Caco-2 (cell line): ENCODE measurements at regions not wholly inside any gene's neighbourhood (a gene's known extent, or its start where the extent isn't known, plus 50 kb on each side); places are given as distances from the start of the nearest gene placed in this dataset.
A peak's percentile ranks its signal among the peaks of the same experiment; 100 is the strongest.

Source experiments
- BruUV-seq: library from RNA; stranded (reverse); fragments of 400-500 nt; replicated peaks from 2 replicates; lab custom pipeline; 2021; lab: Mats Ljungman, UMichigan
- CTCF ChIA-PET: fragments of 300-600 bp; sonication (Branson Sonifier 250); formaldehyde crosslinking; loops from one replicate; lab custom pipeline; 2022; ENCODE audit warnings: antibody characterized with exemption; lab: Charles Lee
- POLR2A ChIA-PET: fragments of 300-600 bp; sonication (Branson Sonifier 250); formaldehyde crosslinking; loops from one replicate; lab custom pipeline; 2022; ENCODE audit warnings: antibody characterized with exemption; lab: Charles Lee
- DNase-seq, 2 experiments: peaks; one replicate each; pipeline versions ENCODE4 v3.0.0 to v3.0.0-alpha.2; 2020 to 2022
- H3K27me3 ChIP-seq: replicated peaks from 2 replicates; pipeline ENCODE4 v1.6.0; 2011; ENCODE audit warnings: low read length; ENCODE audit not compliant: control insufficient read depth, insufficient read depth
- H3K36me3 ChIP-seq: 2 replicates; pipeline ENCODE4 v1.5.1; 2011; ENCODE audit warnings: low read length; ENCODE audit not compliant: control insufficient read depth, insufficient read depth
- H3K4me1 ChIP-seq: fragments of 250-450 bp; sonication (Bioruptor Pico); 2 replicates; pipeline ENCODE4 v1.5.1; 2020; ENCODE audit warnings: mild to moderate bottlenecking
- H3K4me3 ChIP-seq: 2 replicates; pipeline ENCODE4 v1.5.1; 2011; ENCODE audit warnings: low read depth, mild to moderate bottlenecking, control low read depth, low read length
- H3K9me3 ChIP-seq: fragments of 250-450 bp; sonication (Bioruptor Pico); 2 replicates; pipeline ENCODE4 v1.5.1; 2020; ENCODE audit warnings: mild to moderate bottlenecking, moderate library complexity
- H3K27ac Mint-ChIP-seq: one replicate; pipeline ENCODE4 v1.8.0; 2022; ENCODE audit warnings: mixed read lengths; ENCODE audit not compliant: unreplicated experiment
- H3K27me3 Mint-ChIP-seq: one replicate; pipeline ENCODE4 v1.8.0; 2022; ENCODE audit warnings: mixed read lengths; ENCODE audit not compliant: insufficient read depth, unreplicated experiment
- H3K36me3 Mint-ChIP-seq: one replicate; pipeline ENCODE4 v1.8.0; 2022; ENCODE audit warnings: mild to moderate bottlenecking, mixed read lengths; ENCODE audit not compliant: insufficient read depth, unreplicated experiment
- H3K4me1 Mint-ChIP-seq: one replicate; pipeline ENCODE4 v1.8.0; 2022; ENCODE audit warnings: low read depth, mixed read lengths; ENCODE audit not compliant: unreplicated experiment
- H3K4me3 Mint-ChIP-seq: one replicate; pipeline ENCODE4 v1.8.0; 2022; ENCODE audit warnings: mild to moderate bottlenecking, moderate library complexity, mixed read lengths; ENCODE audit not compliant: unreplicated experiment
- H3K9me3 Mint-ChIP-seq: one replicate; pipeline ENCODE4 v1.8.0; 2022; ENCODE audit warnings: mixed read lengths; ENCODE audit not compliant: unreplicated experiment
- CTCF ChIP-seq, 2 experiments: fragments of 200-600 bp in 1 of 2; IDR thresholded peaks; 1 replicate in 1 of 2; 2 replicates in 1 of 2; pipeline versions ENCODE4 v1.5.1 to v1.8.0; 2011 to 2022; ENCODE audit warnings: antibody characterized with exemption in 1 of 2, control low read depth in 1 of 2, inconsistent platforms in 1 of 2, low read depth in 1 of 2, low read length in 1 of 2, mild to moderate bottlenecking in 1 of 2, moderate library complexity in 1 of 2; ENCODE audit not compliant: insufficient read depth in 1 of 2, severe bottlenecking in 1 of 2, unreplicated experiment in 1 of 2
- intact Hi-C: fragments of 100-400 bp; cut with micrococcal nuclease; formaldehyde crosslinking; loops from one replicate; pipeline ENCODE4 v1.10.0; 2022; ENCODE audit not compliant: unreplicated experiment

- CTCF ChIA-PET, result no interaction called here
- H3K4me1 ChIP-seq, result peaks cover 8% of the 10 kb centered on the region; the same call in 1 of the 2 replicates
- H3K4me3 Mint-ChIP-seq, result no peak overlapping the region
- no peaks in the 10 kb centered on the region for H3K9me3 ChIP-seq
- H3K9me3 Mint-ChIP-seq, result no peaks in the 10 kb centered on the region
- intact Hi-C loops, result no loop called here
- no peak overlapping the region for H3K27ac Mint-ChIP-seq
- POLR2A ChIA-PET, result no interaction called here
- H3K36me3 ChIP-seq, result no peaks in the 10 kb centered on the region
- H3K27me3 Mint-ChIP-seq, result peaks cover 9% of the 10 kb centered on the region
- peaks cover 7% of the 10 kb centered on the region for H3K4me1 Mint-ChIP-seq
- no TSS peak for BruUV-seq
- no peaks in the 10 kb centered on the region for H3K36me3 Mint-ChIP-seq
- no peak overlapping the region for H3K4me3 ChIP-seq
- peak in 1 of 2 experiments; percentile 60 for DNase-seq
- no peaks in the 10 kb centered on the region for H3K27me3 ChIP-seq
- no peak for TF ChIP-seq CTCF (IDR thresholded peaks at IDR 0.05; ENCODE audit: insufficient read depth in 1 of 2, low read depth in 1 of 2, low read length in 1 of 2, severe bottlenecking in 1 of 2, unreplicated experiment in 1 of 2)
Observed at GRCh38 chr5:154603953-154604679, 126.1 kb upstream of the HAND1 start.

GRCh38 chr5:154603485-154603884 lies 125.5 kb upstream of the HAND1 start:
- Histone ChIP-seq H3K27me3 (no peaks in the 10 kb centered on the region), H3K4me3 (no peak overlapping the region), H3K36me3 (no peaks in the 10 kb centered on the region), H3K9me3 (no peaks in the 10 kb centered on the region), H3K4me1 (peaks cover 6% of the 10 kb centered on the region; the same call in 1 of the 2 replicates)
- DNase-seq, result no peak
- Mint-ChIP-seq H3K36me3 (no peaks in the 10 kb centered on the region), H3K27me3 (peaks cover 9% of the 10 kb centered on the region), H3K4me1 (peaks cover under 1% of the 10 kb centered on the region), H3K27ac (no peak overlapping the region), H3K9me3 (peaks cover under 1% of the 10 kb centered on the region), H3K4me3 (no peak overlapping the region)
- intact Hi-C loops, result no loop called here
- BruUV-seq, result no TSS peak
- ChIA-PET POLR2A (no interaction called here), CTCF (interaction anchor here (1.1 kb wide), 1 partner anchor 83 kb away, joined by 3 read pairs; no protein-coding TSS in a partner anchor)
- TF ChIP-seq CTCF (IDR thresholded peaks at IDR 0.05; ENCODE audit: insufficient read depth in 1 of 2, low read depth in 1 of 2, low read length in 1 of 2, severe bottlenecking in 1 of 2, unreplicated experiment in 1 of 2), result no peak

- POLR2A ChIA-PET, result no interaction called here
- intact Hi-C loops, result no loop called here
Observed at GRCh38 chr5:154603011-154603410, 125.0 kb upstream of the HAND1 start.

More at GRCh38 chr5:154603011-154603410, 125.0 kb upstream of the HAND1 start:
- no peaks in the 10 kb centered on the region for H3K27me3 ChIP-seq
- no peak for DNase-seq
- no TSS peak for BruUV-seq
- no peaks in the 10 kb centered on the region for H3K36me3 ChIP-seq
- no peak for TF ChIP-seq CTCF (IDR thresholded peaks at IDR 0.05; ENCODE audit: insufficient read depth in 1 of 2, low read depth in 1 of 2, low read length in 1 of 2, severe bottlenecking in 1 of 2, unreplicated experiment in 1 of 2)
- no peaks in the 10 kb centered on the region for H3K4me1 Mint-ChIP-seq
- no peaks in the 10 kb centered on the region for H3K36me3 Mint-ChIP-seq
- H3K27ac Mint-ChIP-seq, result no peak overlapping the region
- H3K27me3 Mint-ChIP-seq, result peaks cover 9% of the 10 kb centered on the region
- no peaks in the 10 kb centered on the region for H3K9me3 ChIP-seq
- CTCF ChIA-PET, result interaction anchor here (1.1 kb wide), 1 partner anchor 82 kb away, joined by 3 read pairs; no protein-coding TSS in a partner anchor
- no peak overlapping the region for H3K4me3 Mint-ChIP-seq
- no peak overlapping the region for H3K4me3 ChIP-seq
- H3K4me1 ChIP-seq, result peaks cover 1% of the 10 kb centered on the region; the same call in 1 of the 2 replicates
- H3K9me3 Mint-ChIP-seq, result peaks cover 5% of the 10 kb centered on the region
